ENCODE measurements at regions not wholly inside any gene's neighbourhood (a gene's known extent, or its start where the extent isn't known, plus 50 kb on each side); places are given as distances from the start of the nearest gene placed in this dataset.

DNA sequence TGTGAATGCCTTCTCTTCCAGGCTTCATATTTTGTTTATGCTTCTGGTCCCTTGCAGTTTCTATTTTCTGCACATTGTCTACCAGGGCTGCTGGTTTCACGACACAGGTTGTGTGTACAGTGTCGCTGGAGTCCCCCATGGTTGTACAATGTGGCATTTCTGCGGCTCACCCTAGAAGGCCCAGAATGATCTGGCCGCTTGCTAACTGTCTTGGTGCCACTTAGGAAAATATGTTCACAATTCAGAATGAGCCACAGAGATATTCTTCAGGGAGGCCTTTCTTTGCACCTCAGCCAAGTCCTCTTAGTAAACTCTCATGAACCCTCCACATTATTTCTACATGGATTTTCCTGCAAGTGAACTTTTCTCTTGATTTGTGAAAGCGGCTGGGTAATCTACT, 195.4 kb downstream of the SUDS3 start:
- DNase-seq (ENCODE audit: low read depth) = no peak
- TF ChIP-seq, protein P1, sequence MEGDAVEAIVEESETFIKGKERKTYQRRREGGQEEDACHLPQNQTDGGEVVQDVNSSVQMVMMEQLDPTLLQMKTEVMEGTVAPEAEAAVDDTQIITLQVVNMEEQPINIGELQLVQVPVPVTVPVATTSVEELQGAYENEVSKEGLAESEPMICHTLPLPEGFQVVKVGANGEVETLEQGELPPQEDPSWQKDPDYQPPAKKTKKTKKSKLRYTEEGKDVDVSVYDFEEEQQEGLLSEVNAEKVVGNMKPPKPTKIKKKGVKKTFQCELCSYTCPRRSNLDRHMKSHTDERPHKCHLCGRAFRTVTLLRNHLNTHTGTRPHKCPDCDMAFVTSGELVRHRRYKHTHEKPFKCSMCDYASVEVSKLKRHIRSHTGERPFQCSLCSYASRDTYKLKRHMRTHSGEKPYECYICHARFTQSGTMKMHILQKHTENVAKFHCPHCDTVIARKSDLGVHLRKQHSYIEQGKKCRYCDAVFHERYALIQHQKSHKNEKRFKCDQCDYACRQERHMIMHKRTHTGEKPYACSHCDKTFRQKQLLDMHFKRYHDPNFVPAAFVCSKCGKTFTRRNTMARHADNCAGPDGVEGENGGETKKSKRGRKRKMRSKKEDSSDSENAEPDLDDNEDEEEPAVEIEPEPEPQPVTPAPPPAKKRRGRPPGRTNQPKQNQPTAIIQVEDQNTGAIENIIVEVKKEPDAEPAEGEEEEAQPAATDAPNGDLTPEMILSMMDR (IDR thresholded peaks at IDR 0.05; ENCODE audit: control insufficient read depth, extremely low read depth, insufficient read depth) = no peak
- H3K4me3 ChIP-seq (ENCODE audit: low read depth, low read length) = no peak overlapping the region

DNA sequence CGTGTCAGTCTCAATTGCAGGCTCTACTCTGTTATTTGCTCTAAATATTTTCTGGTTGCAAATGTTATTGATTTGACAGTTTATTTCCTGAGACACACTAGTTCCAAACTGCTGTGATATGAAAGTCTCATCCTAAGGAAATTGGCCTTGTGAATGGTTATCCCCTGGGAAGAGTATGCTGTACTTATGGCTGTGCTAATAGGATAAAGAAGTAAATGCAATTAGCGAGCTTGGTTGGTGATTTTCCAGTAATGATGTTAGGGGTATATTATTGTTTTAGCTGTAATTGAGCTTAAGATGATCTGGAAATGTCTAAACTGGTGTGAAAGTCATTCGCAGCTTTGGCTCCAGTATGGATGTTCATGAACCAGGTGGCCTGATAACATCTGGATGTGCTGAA, 197.9 kb downstream of the SUDS3 start:
- TF ChIP-seq, protein P1 (IDR thresholded peaks at IDR 0.05; ENCODE audit: control insufficient read depth, extremely low read depth, insufficient read depth) = no peak
- no peak for DNase-seq (ENCODE audit: low read depth)
- no peak overlapping the region for H3K4me3 ChIP-seq (ENCODE audit: low read depth, low read length)

DNA sequence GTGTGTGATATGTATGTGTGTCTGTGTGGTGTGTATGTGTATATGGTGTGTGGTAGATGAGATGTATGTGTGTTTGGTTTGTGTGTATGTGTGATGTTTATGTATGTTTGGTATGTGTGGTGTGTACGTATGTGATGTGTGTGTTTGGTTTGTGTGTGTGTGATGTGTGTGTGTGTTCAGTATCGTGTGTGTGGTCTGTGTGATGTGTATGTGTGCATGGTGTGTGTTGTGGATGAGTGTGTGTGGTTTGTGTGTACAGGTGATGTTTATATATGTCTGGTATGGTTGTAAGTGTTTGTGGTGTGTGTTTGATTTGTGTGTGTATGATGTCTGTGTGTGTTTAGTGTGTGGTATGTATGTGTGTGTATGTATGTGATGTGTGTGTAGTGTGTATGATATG, 199.4 kb downstream of the SUDS3 start:
- DNase-seq (ENCODE audit: low read depth) = no peak
- TF ChIP-seq, protein P1 (IDR thresholded peaks at IDR 0.05; ENCODE audit: control insufficient read depth, extremely low read depth, insufficient read depth) = no peak
- no peak overlapping the region for H3K4me3 ChIP-seq (ENCODE audit: low read depth, low read length)

GRCh38 chr12:118581371-118581770, 205.0 kb downstream of the SUDS3 start:
- no peak for DNase-seq (ENCODE audit: low read depth)
- TF ChIP-seq, protein P1 (IDR thresholded peaks at IDR 0.05; ENCODE audit: control insufficient read depth, extremely low read depth, insufficient read depth) = no peak
- no peak overlapping the region for H3K4me3 ChIP-seq (ENCODE audit: low read depth, low read length)

- DNase-seq (ENCODE audit: low read depth) = no peak
- TF ChIP-seq, protein P1 (IDR thresholded peaks at IDR 0.05; ENCODE audit: control insufficient read depth, extremely low read depth, insufficient read depth) = no peak
- H3K4me3 ChIP-seq (ENCODE audit: low read depth, low read length) = no peak overlapping the region
Observed at GRCh38 chr12:118582863-118583262, 206.5 kb downstream of the SUDS3 start.

GRCh38 chr12:118586433-118586832, 210.1 kb downstream of the SUDS3 start:
- TF ChIP-seq, protein P1 (IDR thresholded peaks at IDR 0.05; ENCODE audit: control insufficient read depth, extremely low read depth, insufficient read depth) = no peak
- no peak for DNase-seq (ENCODE audit: low read depth)

GRCh38 chr12:118589162-118589561, 212.8 kb downstream of the SUDS3 start:
- H3K4me3 ChIP-seq (ENCODE audit: low read depth, low read length) = no peak overlapping the region
- peak; percentile 91 for DNase-seq (ENCODE audit: low read depth)
- TF ChIP-seq, protein P1 (IDR thresholded peaks at IDR 0.05; ENCODE audit: control insufficient read depth, extremely low read depth, insufficient read depth) = peak; percentile 21; the same call in 1 of the 2 replicates

More at GRCh38 chr12:118586433-118586832, 210.1 kb downstream of the SUDS3 start:
- H3K4me3 ChIP-seq (ENCODE audit: low read depth, low read length) = no peak overlapping the region
